Adrenal gland (tissue), 9 donors: ENCODE measurements at regions not wholly inside any gene's neighbourhood (a gene's known extent, or its start where the extent isn't known, plus 50 kb on each side); places are given as distances from the start of the nearest gene placed in this dataset.

Experiments used
- DNase-seq, 7 donors: peaks; one replicate each; pipeline ENCODE4 v3.0.0-alpha.2; 2019 to 2020
- H3K27ac ChIP-seq, 5 donors: fragments of 200-600 bp; sonication (generic) in 4 of 5; 1 replicate in 3 of 5; 2 replicates in 2 of 5; pipeline versions ENCODE4 v1.5.1 to v1.8.0; 2016 to 2020; ENCODE audit warnings: mild to moderate bottlenecking in 1 of 5
- H3K27me3 ChIP-seq: fragments of 200-600 bp; 2 replicates; pipeline ENCODE4 v1.8.0; 2021
- H3K36me3 ChIP-seq, 2 donors: fragments of 200-600 bp; replicated peaks in 1 of 2; 1 replicate in 1 of 2; 2 replicates in 1 of 2; pipeline versions ENCODE4 v1.5.1 to v1.8.0; 2018 to 2022
- H3K4me1 ChIP-seq, 2 donors: fragments of 200-600 bp; replicated peaks in 1 of 2; 1 replicate in 1 of 2; 2 replicates in 1 of 2; pipeline versions ENCODE4 v1.5.1 to v1.8.0; 2018 to 2021
- H3K4me3 ChIP-seq, 4 donors: fragments of 200-600 bp; sonication (generic) in 3 of 4; one replicate each; pipeline ENCODE4 v1.5.1; 2016 to 2018
- H3K9me3 ChIP-seq, 3 donors: fragments of 200-600 bp; sonication (generic) in 1 of 3; replicated peaks in 1 of 3; 1 replicate in 2 of 3; 2 replicates in 1 of 3; pipeline versions ENCODE4 v1.5.1 to v1.8.0; 2016 to 2021
- POLR2A ChIP-seq, 2 donors: fragments of 450-650 bp; IDR thresholded peaks; one replicate each; pipeline ENCODE4 v1.6.1; 2017; ENCODE audit warnings: antibody characterized with exemption in 2 of 2, mild to moderate bottlenecking in 2 of 2, moderate library complexity in 1 of 2
- WGBS, 4 donors: extraction: QIAGEN DNeasy Blood & Tissue Kit in 2 of 4; methylation state at CpG; one replicate each; pipeline versions ENCODE4 v1.1.5 to v1.1.7; 2013 to 2017; 5-methylcytosine and 5-hydroxymethylcytosine counted together
- intact Hi-C, 2 donors: fragments of 100-400 bp; cut with DNase I; formaldehyde crosslinking; loops; one replicate each; pipeline versions ENCODE4 v1.14.1 to v1.15.0; 2022 to 2023
- TF ChIP-seq, protein P1 (sequence below), 6 experiments: fragments of 450-650 bp in 4 of 6; fragments of 200-600 bp in 2 of 6; sonication (generic) in 1 of 6; IDR thresholded peaks; 1 replicate in 5 of 6; 2 replicates in 1 of 6; pipeline versions ENCODE4 v1.5.1 to v1.8.0; 2016 to 2021; ENCODE audit warnings: antibody characterized with exemption in 6 of 6, mild to moderate bottlenecking in 2 of 6, moderate library complexity in 1 of 6
- donor health status: healthy with polysubstance abuse.
- donor health status: Bipolar disorder and iron deficiency.
- donor health status: DM: yes; HTN: yes; CAD: no.
- donor health status: DM: no; HTN: no; CAD: no.
- donor health status: DM: no; HTN: no; CAD: no.

- H3K27me3 ChIP-seq: no peaks in the 10 kb centered on the region
- H3K4me3 ChIP-seq: no peak overlapping the region
- H3K36me3 ChIP-seq: no peaks in the 10 kb centered on the region
- no peaks in the 10 kb centered on the region for H3K9me3 ChIP-seq
- WGBS, 4 donors: 78 to 85% (median 83%) methylated on average over 15 to 16 of the region's 16 CpGs
- peaks cover 8 to 9% of the 10 kb centered on the region in 2 donors for H3K4me1 ChIP-seq
- no peak overlapping the region for H3K27ac ChIP-seq
- intact Hi-C loops: no loop called here
- TF ChIP-seq, protein P1, sequence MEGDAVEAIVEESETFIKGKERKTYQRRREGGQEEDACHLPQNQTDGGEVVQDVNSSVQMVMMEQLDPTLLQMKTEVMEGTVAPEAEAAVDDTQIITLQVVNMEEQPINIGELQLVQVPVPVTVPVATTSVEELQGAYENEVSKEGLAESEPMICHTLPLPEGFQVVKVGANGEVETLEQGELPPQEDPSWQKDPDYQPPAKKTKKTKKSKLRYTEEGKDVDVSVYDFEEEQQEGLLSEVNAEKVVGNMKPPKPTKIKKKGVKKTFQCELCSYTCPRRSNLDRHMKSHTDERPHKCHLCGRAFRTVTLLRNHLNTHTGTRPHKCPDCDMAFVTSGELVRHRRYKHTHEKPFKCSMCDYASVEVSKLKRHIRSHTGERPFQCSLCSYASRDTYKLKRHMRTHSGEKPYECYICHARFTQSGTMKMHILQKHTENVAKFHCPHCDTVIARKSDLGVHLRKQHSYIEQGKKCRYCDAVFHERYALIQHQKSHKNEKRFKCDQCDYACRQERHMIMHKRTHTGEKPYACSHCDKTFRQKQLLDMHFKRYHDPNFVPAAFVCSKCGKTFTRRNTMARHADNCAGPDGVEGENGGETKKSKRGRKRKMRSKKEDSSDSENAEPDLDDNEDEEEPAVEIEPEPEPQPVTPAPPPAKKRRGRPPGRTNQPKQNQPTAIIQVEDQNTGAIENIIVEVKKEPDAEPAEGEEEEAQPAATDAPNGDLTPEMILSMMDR (IDR thresholded peaks at IDR 0.05): no peak
- peak in 2 of 7 donors; percentile 43 to 52 for DNase-seq
Measured at GRCh38 chr14:103194256-103195045, 71.2 kb downstream of the TNFAIP2 start.

DNA sequence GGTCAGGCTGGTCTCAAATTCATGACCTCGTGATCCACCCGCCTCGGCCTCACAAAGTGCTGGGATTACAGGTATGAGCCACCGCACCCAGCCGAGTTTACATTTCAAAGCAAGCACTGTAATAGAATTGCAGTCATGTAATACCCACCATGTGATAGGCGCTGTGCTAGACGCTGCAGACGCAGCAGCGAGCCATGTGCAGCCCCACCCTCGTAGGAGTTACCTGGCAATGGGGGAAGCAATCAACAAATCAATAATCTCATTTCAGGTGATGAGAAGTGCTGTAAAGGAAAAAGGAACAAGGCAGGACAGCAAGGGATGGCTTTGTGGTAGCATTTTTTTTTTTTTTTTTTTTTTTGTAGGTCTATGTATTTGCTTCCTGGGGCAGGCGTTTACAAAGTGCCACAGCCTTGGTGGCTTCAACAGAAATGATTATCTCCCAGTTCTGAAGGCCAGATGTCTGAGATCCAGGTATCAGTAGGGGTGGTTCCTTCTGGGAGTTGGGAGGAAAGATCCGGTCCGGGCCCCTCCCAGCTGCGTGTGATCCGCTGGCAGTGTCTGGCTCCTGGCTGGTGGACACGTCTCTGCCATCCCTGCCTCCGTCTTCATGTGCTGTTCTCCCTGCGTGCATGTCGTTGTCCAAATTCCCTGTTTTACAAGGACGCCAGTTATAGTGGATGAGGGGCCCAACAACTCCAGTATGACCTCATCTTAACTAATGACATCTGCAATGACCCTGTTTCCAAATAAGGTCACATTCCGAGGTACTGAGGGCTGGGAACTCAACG, 72.8 kb downstream of the TNFAIP2 start:
- Histone ChIP-seq H3K36me3 (no peaks in the 10 kb centered on the region), H3K4me1 (peaks cover 8 to 9% of the 10 kb centered on the region in 2 donors), H3K27me3 (no peaks in the 10 kb centered on the region), H3K27ac (no peak overlapping the region), H3K9me3 (no peaks in the 10 kb centered on the region), H3K4me3 (no peak overlapping the region)
- WGBS, 4 donors: 89 to 92% (median 91%) methylated on average over 19 to 22 of the region's 22 CpGs
- peak in 2 of 7 donors; percentile 14 to 20 for DNase-seq
- intact Hi-C loops: no loop called here
- no peak for TF ChIP-seq POLR2A (IDR thresholded peaks at IDR 0.05)

GRCh38 chr14:103196716-103197115, 73.5 kb downstream of the TNFAIP2 start:
- Histone ChIP-seq H3K4me3 (no peak overlapping the region), H3K27me3 (no peaks in the 10 kb centered on the region), H3K4me1 (peaks cover 8 to 9% of the 10 kb centered on the region in 2 donors), H3K9me3 (no peaks in the 10 kb centered on the region), H3K27ac (no peak overlapping the region), H3K36me3 (no peaks in the 10 kb centered on the region)
- no peak for DNase-seq
- intact Hi-C loops: no loop called here
- WGBS, 4 donors: 93 to 98% (median 95%) methylated on average over 10 to 11 of the region's 11 CpGs
- TF ChIP-seq, protein P1 (IDR thresholded peaks at IDR 0.05): no peak

GRCh38 chr14:103198131-103199105, 75.2 kb downstream of the TNFAIP2 start:
- no peak for TF ChIP-seq POLR2A (IDR thresholded peaks at IDR 0.05)
- TF ChIP-seq, protein P1 (IDR thresholded peaks at IDR 0.05): no peak
- peak; percentile 38 to 81 (median 67) for DNase-seq
- Histone ChIP-seq H3K36me3 (no peaks in the 10 kb centered on the region), H3K27me3 (no peaks in the 10 kb centered on the region), H3K4me1 (peaks cover 8 to 9% of the 10 kb centered on the region in 2 donors), H3K9me3 (no peaks in the 10 kb centered on the region), H3K27ac (peak overlapping the region in 4 of 5 donors; percentile 40 to 77 (median 57)), H3K4me3 (no peak overlapping the region)
- WGBS, 4 donors: 41 to 60% (median 54%) methylated on average over 11 to 14 of the region's 14 CpGs
- intact Hi-C loops: no loop called here
